ENCODE measurements at regions not wholly inside any gene's neighbourhood (a gene's known extent, or its start where the extent isn't known, plus 50 kb on each side); places are given as distances from the start of the nearest gene placed in this dataset.

GRCh38 chr7:46352004-46352954 lies 431.2 kb upstream of the IGFBP3 start:
- peak in 2 of 3 experiments; percentile 11 to 14 for TF ChIP-seq CTCF (IDR thresholded peaks at IDR 0.05)
- no peak for TF ChIP-seq POLR2A (IDR thresholded peaks at IDR 0.05)
